WERI-Rb-1 (cell line): ENCODE measurements at regions not wholly inside any gene's neighbourhood (a gene's known extent, or its start where the extent isn't known, plus 50 kb on each side); places are given as distances from the start of the nearest gene placed in this dataset.

ENCODE experiments used
- DNase-seq: peaks from one replicate; pipeline ENCODE4 v3.0.0-alpha.2; 2020
- H3K27ac ChIP-seq: fragments of 250-450 bp; sonication (Bioruptor Pico); 2 replicates; pipeline ENCODE4 v1.5.1; 2020; ENCODE audit warnings: mild to moderate bottlenecking, moderate library complexity
- H3K27me3 ChIP-seq: fragments of 250-450 bp; sonication (Bioruptor Pico); 2 replicates; pipeline ENCODE4 v1.5.1; 2021; ENCODE audit warnings: mild to moderate bottlenecking, low read depth, moderate library complexity; ENCODE audit not compliant: insufficient read depth, severe bottlenecking
- H3K36me3 ChIP-seq: fragments of 250-450 bp; sonication (Bioruptor Pico); 2 replicates; pipeline ENCODE4 v1.5.1; 2020; ENCODE audit warnings: mild to moderate bottlenecking, moderate library complexity
- H3K4me3 ChIP-seq: 2 replicates; pipeline ENCODE4 v1.5.1; 2011; ENCODE audit warnings: low read depth, mild to moderate bottlenecking, control low read depth, low read length
- H3K9me3 ChIP-seq: fragments of 250-450 bp; sonication (Bioruptor Pico); 2 replicates; pipeline ENCODE4 v1.5.1; 2021; ENCODE audit warnings: mild to moderate bottlenecking, moderate library complexity; ENCODE audit not compliant: severe bottlenecking
- TF ChIP-seq, protein P1 (sequence below): IDR thresholded peaks from 2 replicates; pipeline ENCODE4 v1.5.1; 2011; ENCODE audit warnings: low read depth, mild to moderate bottlenecking, control low read depth, inconsistent platforms, low read length

DNA sequence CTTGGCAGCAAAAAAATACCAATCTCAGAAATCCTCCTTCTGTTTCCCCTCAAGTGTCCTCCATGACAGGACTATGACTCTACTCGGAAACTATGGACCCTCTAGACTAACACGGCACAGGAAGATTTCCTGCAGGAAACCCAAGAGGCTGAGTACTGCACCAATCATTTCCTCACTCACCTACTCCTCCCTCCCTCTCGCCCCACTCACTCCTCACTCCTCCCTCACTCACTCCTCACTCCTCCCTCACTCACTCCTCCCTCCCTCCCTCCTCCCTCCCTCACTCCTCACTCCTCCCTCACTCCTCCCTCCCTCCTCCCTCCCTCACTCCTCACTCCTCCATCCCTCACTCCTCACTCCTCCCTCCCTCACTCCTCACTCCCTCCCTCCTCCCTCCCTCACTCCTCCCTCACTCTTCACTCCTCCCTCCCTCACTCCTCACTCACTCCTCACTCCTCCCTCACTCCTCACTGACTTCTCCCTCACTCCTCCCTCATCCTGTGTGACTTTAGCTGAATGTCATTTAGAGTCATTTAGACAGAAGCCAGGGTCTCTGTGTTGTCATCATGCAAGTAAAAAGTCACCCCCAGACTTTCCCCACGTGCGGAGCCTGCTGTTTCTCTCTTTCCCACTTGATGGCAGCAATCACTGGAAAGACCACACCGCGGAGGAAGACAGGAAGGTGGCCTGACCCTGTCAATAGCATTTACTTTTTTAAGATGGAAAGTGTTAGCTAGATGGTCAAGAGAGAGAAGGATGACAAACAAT is 226.8 kb upstream of the PDE10A start:
- Histone ChIP-seq H3K36me3 (no peaks in the 10 kb centered on the region), H3K4me3 (no peak overlapping the region), H3K27ac (no peak overlapping the region), H3K27me3 (peaks cover 73% of the 10 kb centered on the region), H3K9me3 (peaks cover 4% of the 10 kb centered on the region)
- DNase-seq: peak; percentile 21
- TF ChIP-seq, protein P1, sequence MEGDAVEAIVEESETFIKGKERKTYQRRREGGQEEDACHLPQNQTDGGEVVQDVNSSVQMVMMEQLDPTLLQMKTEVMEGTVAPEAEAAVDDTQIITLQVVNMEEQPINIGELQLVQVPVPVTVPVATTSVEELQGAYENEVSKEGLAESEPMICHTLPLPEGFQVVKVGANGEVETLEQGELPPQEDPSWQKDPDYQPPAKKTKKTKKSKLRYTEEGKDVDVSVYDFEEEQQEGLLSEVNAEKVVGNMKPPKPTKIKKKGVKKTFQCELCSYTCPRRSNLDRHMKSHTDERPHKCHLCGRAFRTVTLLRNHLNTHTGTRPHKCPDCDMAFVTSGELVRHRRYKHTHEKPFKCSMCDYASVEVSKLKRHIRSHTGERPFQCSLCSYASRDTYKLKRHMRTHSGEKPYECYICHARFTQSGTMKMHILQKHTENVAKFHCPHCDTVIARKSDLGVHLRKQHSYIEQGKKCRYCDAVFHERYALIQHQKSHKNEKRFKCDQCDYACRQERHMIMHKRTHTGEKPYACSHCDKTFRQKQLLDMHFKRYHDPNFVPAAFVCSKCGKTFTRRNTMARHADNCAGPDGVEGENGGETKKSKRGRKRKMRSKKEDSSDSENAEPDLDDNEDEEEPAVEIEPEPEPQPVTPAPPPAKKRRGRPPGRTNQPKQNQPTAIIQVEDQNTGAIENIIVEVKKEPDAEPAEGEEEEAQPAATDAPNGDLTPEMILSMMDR: peak; percentile 56

DNA sequence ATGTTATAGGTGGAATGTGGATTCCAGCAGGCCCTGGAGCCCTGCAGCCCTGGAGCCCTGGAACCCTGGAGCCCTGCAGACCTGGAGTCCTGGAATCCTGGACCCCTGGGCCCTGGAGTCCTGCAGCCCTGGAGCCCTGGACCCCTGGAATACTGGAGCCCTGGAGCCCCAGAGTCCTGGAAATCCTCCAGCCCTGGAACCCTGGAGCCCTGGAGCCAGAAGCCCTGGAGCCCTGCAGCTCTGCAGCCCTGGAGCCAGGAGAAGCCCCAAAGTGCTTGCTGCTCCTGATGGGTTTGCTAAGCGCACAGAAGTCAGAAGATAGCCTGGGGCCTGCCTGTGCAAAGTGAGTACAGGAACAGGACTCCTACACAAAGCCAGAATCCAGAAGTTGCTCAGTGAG is 223.1 kb upstream of the PDE10A start:
- TF ChIP-seq, protein P1: no peak
- H3K9me3 ChIP-seq: peaks cover 4% of the 10 kb centered on the region
- no peak overlapping the region for H3K27ac ChIP-seq
- H3K4me3 ChIP-seq: no peak overlapping the region
- DNase-seq: no peak
- H3K27me3 ChIP-seq: peaks cover 74% of the 10 kb centered on the region
- H3K36me3 ChIP-seq: no peaks in the 10 kb centered on the region

DNA sequence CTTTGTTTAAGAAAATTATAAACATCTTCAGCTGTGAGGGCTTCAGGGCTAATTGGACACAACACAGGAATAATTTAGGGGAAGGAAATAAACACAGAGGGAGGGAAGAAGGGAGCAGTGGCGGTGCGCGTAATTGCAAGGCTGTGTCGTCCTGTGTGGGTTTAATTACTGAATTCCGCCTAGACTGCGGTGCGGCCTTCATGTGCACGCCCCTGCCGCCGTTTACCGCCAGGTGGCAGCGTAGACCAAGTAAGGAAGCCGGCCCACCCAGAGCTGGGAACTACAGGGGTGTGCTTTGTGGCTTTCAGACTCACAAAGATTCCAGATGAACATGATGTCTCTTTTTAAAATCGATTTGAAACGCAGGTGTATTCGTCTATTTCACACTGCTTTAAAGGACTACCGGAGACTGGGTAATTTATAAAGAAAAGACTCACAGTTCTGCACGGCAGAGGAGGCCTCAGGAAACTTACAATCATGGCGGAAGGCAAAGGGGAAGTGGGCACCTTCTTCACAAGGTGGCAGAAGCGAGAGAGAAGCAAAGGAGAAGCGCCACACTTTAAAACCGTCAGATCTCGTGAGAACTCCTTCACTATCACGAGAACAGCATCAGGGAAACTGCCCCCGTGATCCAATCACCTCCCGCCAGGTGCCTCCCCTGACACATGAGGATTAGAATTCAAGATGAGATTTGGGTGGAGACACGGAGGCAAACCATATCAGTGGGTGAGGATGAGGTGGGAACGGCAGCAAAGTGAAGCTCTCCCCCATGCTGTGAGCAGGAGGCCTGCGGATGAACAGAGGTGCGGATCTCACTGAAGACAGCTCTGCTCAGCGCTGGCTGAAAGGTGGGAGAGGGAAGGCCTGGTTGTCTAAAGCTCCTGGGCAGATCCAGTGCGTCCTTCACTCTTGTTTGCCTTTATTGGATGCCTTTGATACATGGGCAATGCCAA is 222.0 kb upstream of the PDE10A start:
- no peak overlapping the region for H3K27ac ChIP-seq
- TF ChIP-seq, protein P1: peak; percentile 82
- H3K9me3 ChIP-seq: peaks cover 4% of the 10 kb centered on the region
- H3K4me3 ChIP-seq: no peak overlapping the region
- H3K27me3 ChIP-seq: peaks cover 70% of the 10 kb centered on the region
- no peaks in the 10 kb centered on the region for H3K36me3 ChIP-seq
- peak; percentile 71 for DNase-seq

DNA sequence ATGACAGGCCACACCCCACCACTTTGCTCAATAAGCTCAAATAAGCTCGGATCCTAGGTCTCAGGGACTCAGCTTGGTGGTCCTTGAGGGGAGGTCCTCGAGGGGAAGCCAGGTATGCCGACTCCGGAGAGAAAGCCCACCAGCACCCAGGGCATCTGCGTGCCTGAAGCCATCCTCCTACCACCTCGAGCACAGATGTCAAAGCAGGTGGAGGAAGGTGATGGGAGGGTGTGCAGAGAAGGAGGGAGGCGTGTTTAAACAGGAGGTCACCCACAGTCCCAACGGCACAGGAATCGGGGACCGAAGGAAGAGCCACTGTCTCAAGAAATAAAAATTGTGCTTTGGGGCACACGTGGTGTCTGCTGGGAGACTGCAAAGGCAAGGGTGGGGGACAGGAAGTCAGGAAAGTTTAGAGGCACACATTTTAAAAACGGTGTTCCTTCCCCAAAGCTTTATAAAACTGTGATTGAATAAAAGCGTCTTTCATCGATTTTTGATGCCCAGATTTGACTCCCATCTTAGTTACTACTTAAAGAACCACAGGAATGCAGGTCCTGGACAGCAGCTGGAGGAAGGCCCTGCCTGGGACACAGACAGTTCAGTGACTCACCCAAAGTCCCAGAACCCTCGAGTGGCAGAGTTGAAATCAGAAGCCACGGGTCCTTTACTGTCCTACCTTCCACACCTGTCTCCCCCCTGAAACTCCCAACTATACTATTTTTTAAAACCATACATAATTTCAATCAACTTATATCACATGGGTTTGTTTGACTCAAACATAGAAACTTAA is 221.0 kb upstream of the PDE10A start:
- Histone ChIP-seq H3K9me3 (peaks cover 4% of the 10 kb centered on the region), H3K27ac (no peak overlapping the region), H3K36me3 (no peaks in the 10 kb centered on the region), H3K27me3 (peaks cover 71% of the 10 kb centered on the region), H3K4me3 (no peak overlapping the region)
- DNase-seq: no peak
- TF ChIP-seq, protein P1: no peak

DNA sequence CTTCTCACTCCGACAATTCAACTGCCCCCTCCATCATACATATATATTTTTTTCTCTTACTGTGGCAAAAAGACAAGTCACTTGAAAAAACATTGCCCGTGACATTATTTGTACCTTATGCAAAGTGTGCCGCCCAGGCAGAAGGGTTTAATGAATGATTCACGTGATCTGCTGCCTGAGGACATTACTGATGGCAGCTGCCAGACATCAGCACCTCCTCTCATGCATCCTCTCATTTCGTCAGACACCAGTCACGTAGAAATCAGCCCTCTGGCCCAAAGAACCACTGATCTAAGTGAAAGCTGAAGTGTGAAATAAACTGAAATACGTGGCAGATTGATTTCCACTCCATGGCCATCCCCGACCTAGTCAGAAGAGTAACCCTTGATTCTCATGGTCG is 218.8 kb upstream of the PDE10A start:
- Histone ChIP-seq H3K27me3 (peaks cover 78% of the 10 kb centered on the region), H3K27ac (no peak overlapping the region), H3K36me3 (no peaks in the 10 kb centered on the region), H3K4me3 (no peak overlapping the region), H3K9me3 (peaks cover 4% of the 10 kb centered on the region)
- TF ChIP-seq, protein P1: no peak
- no peak for DNase-seq
